GM19452 (cell line): ENCODE measurements at regions not wholly inside any gene's neighbourhood (a gene's known extent, or its start where the extent isn't known, plus 50 kb on each side); places are given as distances from the start of the nearest gene placed in this dataset.

ENCODE experiments used
- ATAC-seq: cut with Tn5 transposase; IDR thresholded peaks from one replicate; pipeline ENCODE4 v1.9.1; 2021; ENCODE audit not compliant: unreplicated experiment

DNA sequence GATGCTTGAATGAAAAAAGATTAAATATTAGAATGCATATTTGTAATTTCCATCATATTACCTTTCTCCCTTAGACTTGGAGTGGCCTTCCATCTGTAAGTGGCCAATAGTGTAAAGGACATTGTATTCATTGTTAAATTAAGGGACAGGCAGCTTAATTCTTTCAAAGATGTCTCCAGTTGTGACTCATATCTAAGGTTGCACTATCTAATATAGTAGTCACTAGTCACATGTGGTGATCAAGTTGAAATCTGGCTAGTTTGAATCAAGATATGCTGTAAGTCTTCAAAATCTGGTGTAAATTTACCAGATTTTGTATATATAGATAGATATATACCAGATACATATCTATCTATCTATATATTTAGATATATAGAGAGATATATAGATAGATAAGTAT is 52.4 kb upstream of the AGPS start:
- no peak for ATAC-seq

DNA sequence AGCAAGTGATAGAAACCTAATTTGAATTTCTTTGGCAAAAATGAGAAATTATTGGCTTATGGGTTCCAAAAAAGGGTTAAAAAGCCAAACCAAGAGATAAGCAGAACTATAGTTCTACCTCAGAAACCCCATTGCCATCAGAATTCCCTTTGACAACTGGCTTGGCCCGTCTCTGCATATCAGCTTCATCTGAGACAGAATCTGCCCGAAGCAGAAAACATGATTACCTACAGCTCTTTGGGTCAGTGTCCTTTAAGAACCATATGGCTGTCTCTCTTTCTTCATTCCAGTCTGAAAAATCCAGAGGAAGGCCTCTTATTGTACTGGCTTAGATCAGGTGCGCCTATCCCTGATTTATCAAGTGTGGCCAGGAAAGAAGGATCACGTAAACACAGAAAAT is 49.8 kb upstream of the AGPS start:
- no peak for ATAC-seq
